KOPT-K1 (cell line): ENCODE measurements at regions not wholly inside any gene's neighbourhood (a gene's known extent, or its start where the extent isn't known, plus 50 kb on each side); places are given as distances from the start of the nearest gene placed in this dataset.

Experiments used
- H3K27ac ChIP-seq: fragments of 200-600 bp; sonication (generic); 2 replicates; pipeline ENCODE4 v1.5.1; 2016; ENCODE audit warnings: antibody characterized with exemption, mild to moderate bottlenecking, low read depth, low read length; ENCODE audit not compliant: poor library complexity, severe bottlenecking
- H3K36me3 ChIP-seq: fragments of 200-600 bp; sonication (generic); 2 replicates; pipeline ENCODE4 v1.5.1; 2017; ENCODE audit warnings: antibody characterized with exemption, mild to moderate bottlenecking, low read length, moderate library complexity; ENCODE audit not compliant: insufficient read depth
- H3K9me3 ChIP-seq: fragments of 200-600 bp; sonication (generic); 2 replicates; pipeline ENCODE4 v1.5.1; 2017; ENCODE audit warnings: antibody characterized with exemption, low read length, mild to moderate bottlenecking; ENCODE audit not compliant: insufficient read depth, poor library complexity, severe bottlenecking

DNA sequence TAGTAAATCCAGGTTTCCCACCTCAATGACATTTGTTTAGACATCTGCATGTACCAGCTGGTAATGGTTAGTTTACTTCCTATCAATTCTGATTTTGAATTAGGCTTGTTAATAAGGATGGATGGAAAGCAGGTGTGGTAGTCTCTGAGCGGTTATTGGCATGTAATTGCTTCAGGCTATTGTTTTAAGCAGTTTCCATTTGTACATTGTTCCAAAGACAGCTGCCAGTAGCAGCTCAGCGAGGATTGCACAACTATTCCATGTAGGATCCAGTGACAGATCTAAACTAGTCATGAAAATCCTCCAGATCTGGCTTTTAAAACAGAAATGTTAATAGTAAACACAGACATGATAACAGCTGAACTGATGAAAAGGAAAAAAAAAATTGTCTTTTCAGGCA lies 436.0 kb upstream of the ADARB2 start:
- H3K27ac ChIP-seq: no peak overlapping the region

DNA sequence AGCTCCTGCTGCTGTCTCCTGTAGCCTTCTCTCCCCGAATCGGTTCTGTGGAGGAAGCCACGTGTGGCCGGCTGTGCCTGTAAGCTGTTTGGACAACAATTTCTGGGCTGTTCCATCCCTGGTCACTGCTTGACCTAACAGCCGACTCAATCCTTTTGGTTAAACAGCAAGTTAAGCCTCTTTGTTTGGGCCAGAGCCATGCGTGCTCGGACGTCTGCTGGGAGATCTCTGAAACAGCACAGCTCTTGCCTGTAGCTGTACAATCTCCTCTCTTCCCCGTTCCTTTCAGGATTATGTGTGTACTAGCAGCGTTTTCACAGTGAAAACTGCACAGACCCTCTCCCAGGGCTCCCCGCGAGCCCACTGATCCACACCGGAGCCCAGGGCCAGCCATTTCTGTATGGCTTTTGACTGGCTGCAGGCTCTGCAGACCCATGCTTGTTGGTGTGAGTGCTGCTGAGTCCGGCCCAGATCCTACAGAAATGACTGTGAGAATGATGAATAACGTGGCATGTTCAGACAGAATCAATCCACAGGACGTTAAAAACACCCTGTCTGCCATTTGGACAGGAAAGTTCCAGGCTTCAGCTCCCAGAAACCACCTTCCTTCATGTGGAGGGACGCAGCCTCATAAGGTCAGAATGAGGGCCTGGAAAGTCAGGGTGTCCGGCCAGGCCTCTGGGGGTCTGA lies 428.6 kb upstream of the ADARB2 start:
- no peak overlapping the region for H3K27ac ChIP-seq
- no peaks in the 10 kb centered on the region for H3K36me3 ChIP-seq
- H3K9me3 ChIP-seq: no peaks in the 10 kb centered on the region

More for the DNA sequence above, 436.0 kb upstream of the ADARB2 start:
- Histone ChIP-seq H3K36me3 (no peaks in the 10 kb centered on the region), H3K9me3 (no peaks in the 10 kb centered on the region)

DNA sequence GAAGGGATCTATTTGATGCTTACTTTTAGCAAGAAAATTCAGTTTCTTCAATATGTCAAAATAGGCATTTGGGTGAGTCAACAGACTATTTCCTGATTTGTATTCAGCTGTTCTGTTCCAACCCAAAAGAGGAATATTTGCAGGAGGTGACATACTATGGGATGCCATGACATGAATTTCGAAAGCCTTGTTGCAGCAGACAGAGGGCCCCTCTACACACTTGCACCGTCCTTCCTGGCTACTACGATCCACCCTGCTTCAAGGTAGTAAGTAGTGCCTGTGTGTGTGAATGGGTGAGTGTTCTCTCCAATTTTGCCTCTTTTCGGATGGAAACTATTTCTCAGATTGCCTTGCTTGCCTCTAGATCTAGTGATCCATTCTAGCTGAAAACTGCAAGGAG lies 413.0 kb upstream of the ADARB2 start:
- Histone ChIP-seq H3K27ac (no peak overlapping the region), H3K36me3 (no peaks in the 10 kb centered on the region), H3K9me3 (no peaks in the 10 kb centered on the region)

DNA sequence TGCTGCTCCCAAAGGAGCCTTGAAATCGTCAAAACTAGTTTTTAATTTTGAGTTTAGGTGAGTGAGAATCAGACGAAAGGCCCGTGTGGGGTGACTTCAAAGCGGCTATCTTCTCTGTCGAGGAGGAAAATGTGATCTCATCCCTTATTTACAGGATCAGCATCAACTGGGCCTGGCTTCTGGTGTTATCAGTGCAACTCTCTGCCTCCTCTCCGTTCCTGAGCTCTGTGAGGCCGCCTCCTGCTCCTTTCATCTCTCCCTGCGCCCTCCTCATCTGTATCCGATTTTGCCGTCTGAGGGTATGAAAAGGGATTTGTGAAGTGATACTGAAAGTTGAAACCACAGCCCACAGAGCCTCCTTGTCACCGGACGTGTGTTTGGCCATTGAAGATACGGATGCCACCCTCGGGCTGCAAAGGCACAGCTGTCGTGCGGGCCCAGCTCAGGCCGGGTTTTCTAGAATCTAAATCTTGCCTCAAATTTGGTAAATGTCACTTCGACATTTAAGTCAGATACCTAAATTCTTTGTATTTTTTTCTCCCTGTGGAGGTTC lies 408.7 kb upstream of the ADARB2 start:
- no peaks in the 10 kb centered on the region for H3K9me3 ChIP-seq
- no peak overlapping the region for H3K27ac ChIP-seq
- H3K36me3 ChIP-seq: no peaks in the 10 kb centered on the region

DNA sequence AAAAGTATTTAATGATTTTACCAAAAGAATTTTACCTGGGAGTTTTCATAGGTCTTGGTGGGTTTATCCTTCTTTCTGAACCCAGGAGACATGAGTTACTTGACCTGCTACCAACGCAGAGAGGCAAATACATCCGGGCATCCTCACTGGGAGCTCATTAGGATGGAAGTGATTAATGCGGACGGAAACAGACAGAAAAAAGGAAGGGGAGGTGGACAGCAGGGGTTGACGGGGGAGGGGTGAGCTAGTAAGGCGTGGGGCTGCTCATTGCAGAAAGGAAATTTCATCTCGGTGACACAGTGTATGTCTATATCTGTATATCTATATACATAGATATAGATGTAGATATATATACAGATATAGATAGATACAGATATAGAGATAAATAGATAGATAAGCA lies 408.2 kb upstream of the ADARB2 start:
- Histone ChIP-seq H3K36me3 (no peaks in the 10 kb centered on the region), H3K27ac (no peak overlapping the region), H3K9me3 (no peaks in the 10 kb centered on the region)

DNA sequence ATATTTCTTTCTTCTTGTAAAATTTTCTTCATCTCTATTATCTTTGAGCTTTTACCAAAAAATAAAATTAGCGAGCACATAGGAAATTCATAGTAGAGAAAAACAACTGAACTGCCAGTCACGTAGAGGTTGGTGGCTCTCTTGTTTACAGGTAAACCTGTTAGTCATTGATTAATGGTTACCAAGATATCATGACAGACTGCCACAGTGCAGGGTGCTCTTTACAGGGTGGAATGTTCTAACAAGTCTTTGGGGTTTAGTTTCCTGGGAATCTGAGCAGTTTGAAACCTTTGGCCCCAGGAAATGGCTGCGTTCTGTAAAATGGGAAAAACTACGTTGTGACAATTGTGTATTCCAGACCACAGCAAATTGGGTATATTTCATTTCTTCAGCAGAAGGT lies 407.3 kb upstream of the ADARB2 start:
- Histone ChIP-seq H3K9me3 (no peaks in the 10 kb centered on the region), H3K36me3 (no peaks in the 10 kb centered on the region), H3K27ac (no peak overlapping the region)

DNA sequence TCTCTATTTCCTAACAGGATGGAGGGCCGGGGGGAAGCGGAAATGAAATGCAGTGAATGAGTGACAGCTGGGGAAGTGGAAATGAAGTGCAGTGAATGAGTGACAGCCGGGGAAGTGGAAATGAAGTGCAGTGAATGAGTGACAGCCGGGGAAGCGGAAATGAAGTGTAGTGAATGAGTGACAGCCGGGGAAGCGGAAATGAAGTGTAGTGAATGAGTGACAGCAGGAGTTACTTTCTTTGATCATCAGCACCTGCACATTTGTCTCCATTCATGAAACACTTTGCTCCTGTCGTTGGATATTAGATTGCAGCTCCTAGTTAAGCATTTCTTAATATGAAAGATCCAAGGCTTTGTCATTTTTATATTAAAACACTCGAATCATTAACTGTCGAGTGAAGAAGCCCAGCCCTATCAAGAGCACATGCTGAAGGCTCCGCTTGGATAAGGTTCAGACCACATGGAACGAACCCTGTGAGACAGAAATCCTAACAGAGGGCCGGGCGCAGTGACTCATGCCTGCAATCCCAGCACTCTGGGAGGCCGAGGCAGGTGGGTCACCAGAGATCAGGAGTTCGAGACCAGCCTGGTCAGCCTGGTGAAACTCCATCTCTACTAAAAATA lies 406.0 kb upstream of the ADARB2 start:
- H3K27ac ChIP-seq: no peak overlapping the region
- H3K9me3 ChIP-seq: no peaks in the 10 kb centered on the region
- H3K36me3 ChIP-seq: no peaks in the 10 kb centered on the region

DNA sequence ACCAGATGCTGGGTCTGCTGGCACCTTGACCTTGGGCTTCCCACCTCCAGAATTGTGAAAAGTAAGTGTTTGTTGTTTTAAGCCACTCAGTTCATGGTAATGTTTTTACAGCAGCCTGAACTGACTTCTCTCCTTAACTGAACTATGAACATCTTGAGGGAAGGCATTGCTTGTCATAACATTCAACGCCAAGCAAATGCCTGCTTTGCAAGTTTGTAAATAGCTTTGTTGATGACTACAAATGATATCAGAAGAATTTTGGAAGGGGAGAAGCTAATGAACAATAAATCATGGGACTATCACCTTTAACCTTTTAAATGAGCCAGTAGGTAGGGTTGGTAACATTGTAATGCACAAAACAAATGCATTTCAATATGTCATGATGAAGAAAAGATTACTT lies 402.4 kb upstream of the ADARB2 start:
- Histone ChIP-seq H3K36me3 (no peaks in the 10 kb centered on the region), H3K27ac (no peak overlapping the region), H3K9me3 (peaks cover 5% of the 10 kb centered on the region)

DNA sequence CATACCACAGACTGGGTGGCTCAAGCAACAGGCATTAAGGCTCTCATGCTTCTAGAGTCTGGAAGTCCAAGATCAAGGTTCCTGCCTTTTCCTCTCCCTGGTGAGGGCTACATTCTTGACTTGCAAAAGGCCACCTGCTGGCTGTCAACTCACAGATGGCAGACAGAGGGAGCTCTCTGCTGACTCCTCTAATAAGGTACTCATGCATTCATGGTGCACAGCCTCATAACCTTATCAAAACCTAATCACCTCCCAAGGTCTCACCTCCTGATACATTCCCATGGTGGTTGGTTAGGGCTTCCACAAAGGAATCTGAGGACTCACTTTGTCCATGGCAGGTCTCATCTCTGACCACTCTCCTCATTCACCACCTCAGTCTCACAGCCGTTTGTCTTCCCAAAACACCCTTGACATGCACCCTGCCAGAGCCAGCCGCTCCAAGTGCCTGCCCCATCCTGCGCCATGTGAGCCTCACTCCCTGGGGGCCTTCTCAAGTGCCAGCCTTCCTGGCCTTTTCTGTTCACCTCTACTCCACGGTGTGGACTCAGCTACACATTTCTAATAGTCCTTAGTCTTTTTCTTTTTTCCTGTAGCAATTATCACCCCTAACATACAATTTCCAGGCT lies 400.3 kb upstream of the ADARB2 start:
- Histone ChIP-seq H3K27ac (no peak overlapping the region), H3K36me3 (no peaks in the 10 kb centered on the region), H3K9me3 (peaks cover 5% of the 10 kb centered on the region)

DNA sequence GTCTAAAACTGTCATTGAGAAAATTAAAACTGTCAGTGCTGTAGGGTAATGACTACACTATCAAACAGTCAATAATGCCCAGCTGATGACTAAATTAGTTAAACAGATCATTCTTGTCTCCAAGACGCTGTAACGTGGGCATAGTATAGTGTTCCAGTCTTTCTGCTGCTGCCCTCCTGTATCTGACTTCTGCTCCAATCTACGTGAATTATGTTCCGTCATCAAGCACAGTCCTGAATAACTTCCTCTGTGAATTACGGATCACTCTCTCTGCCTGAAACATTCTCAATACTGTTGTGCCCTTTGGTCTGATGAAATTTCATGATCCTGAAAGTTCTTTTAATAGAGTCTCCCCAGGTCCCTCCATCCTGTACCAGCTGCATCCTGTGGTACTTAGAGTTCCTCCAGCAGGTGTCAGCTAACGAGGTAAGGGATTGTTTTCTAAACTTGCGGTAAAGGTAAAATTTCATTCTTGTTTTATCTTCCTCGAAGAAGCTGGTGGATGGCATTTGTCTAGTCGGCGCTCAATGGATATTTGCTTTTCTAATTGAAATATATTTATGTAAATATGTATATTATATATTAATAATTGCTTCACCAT lies 393.5 kb upstream of the ADARB2 start:
- Histone ChIP-seq H3K9me3 (no peaks in the 10 kb centered on the region), H3K27ac (no peak overlapping the region), H3K36me3 (no peaks in the 10 kb centered on the region)

DNA sequence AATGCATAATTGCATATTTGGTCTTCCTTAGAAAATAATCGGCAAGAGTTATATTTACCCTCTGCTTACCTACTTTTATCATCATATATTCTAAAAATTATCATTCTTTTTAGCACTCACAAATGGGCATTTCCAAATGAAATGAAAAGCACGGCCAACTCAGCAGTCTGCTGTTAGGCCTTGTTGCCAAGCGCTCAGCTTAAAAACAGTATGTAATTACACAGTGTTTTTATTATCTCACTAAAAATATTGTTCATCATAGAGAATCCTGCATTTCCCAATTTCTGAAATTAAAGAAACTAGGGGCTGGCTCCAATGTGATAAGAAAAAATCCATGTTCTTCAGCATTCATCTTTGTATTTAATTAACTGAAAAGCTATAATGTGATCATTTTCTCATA lies 391.7 kb upstream of the ADARB2 start:
- H3K9me3 ChIP-seq: no peaks in the 10 kb centered on the region
- H3K36me3 ChIP-seq: no peaks in the 10 kb centered on the region

DNA sequence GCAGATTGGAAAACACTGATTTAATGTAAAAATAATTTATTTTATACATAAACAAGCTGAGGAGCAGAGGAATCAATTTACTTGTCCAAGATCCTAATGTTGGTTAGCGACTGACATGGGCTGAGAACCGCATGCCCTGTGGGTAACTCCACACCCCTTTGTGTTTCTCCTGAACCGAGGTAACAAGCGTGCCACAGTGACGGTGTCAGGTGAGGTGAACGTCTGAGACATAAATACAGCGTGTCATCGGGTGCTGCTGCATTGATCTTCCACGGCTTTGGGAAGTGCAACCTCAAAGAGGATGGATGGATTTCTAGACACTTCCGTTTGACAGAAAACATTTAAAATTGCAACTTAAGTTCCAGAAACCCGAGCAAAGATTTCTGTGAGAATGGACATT lies 386.8 kb upstream of the ADARB2 start:
- Histone ChIP-seq H3K9me3 (no peaks in the 10 kb centered on the region), H3K27ac (no peak overlapping the region), H3K36me3 (no peaks in the 10 kb centered on the region)

More for the DNA sequence above, 391.7 kb upstream of the ADARB2 start:
- H3K27ac ChIP-seq: no peak overlapping the region

DNA sequence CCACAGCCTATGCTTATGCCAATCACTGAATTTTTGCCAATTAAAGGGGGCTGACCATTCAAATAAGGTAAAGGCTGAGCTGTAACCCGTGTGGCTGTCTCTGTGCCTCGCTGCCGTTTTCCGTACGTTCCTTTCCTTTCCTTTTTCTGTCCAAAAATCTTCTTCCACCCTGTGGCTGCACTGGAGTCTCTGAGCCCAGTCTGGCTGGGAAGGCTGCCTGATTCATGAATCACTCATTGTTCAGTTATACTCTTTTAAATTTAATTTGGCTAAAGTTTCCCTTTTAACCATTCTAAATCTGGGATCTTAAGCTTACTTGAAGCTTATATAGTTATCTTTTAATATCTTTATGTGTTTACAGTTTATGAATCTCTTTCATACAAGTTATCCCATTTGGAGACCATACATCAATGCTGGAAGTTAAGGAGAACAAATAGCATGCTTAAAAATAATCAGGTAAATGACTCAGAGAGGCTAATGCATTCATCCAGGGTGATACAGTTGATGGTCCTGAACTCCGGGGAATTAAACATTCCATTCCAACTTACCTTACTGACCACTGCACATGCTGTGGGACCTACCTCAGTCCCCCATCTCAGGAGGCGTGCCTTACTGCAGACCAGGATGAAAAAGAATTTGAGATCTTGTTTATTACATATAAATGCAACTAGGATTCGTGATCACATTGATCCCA lies 385.3 kb upstream of the ADARB2 start:
- H3K9me3 ChIP-seq: no peaks in the 10 kb centered on the region
- H3K27ac ChIP-seq: no peak overlapping the region
- no peaks in the 10 kb centered on the region for H3K36me3 ChIP-seq

DNA sequence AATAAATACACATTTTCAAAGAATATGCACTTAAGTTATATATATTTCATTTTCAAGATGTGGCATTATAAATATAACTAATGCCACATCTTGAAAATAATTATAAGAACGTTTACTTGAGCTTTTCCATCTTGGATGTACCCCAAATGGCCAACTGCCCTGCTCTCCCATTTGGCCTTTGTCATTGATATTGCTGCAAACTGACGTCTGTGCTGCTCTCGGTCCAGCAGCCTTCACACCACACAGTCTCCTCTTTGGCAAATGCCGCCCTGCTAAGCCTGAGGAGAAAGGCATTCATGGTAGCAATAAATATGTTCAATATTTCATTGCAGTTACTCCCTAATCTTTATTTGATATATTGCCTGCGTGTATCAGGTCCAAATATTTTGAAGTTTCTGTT lies 384.6 kb upstream of the ADARB2 start:
- Histone ChIP-seq H3K36me3 (no peaks in the 10 kb centered on the region), H3K9me3 (no peaks in the 10 kb centered on the region), H3K27ac (no peak overlapping the region)

DNA sequence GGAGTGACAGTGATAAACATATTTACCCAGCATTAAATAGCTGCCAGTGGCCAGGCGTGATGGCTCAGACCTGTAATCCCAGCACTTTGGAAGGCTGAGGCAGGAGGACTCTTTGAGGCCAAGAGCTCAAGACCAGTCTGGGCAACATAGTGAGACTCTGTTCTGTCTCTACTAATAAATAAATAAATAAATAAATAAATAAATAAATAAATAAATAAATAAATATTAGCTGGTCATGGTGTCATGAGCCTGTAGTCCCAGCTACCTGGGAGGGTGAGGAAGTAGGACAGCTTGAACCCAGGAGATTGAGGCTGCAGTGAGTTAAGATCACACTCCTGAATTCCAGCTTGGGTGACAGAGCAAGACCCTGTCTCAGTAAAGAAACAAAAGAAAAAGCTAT lies 384.0 kb upstream of the ADARB2 start:
- Histone ChIP-seq H3K9me3 (no peaks in the 10 kb centered on the region), H3K27ac (no peak overlapping the region), H3K36me3 (no peaks in the 10 kb centered on the region)
